ENCODE measurements at regions not wholly inside any gene's neighbourhood (a gene's known extent, or its start where the extent isn't known, plus 50 kb on each side); places are given as distances from the start of the nearest gene placed in this dataset.

DNA sequence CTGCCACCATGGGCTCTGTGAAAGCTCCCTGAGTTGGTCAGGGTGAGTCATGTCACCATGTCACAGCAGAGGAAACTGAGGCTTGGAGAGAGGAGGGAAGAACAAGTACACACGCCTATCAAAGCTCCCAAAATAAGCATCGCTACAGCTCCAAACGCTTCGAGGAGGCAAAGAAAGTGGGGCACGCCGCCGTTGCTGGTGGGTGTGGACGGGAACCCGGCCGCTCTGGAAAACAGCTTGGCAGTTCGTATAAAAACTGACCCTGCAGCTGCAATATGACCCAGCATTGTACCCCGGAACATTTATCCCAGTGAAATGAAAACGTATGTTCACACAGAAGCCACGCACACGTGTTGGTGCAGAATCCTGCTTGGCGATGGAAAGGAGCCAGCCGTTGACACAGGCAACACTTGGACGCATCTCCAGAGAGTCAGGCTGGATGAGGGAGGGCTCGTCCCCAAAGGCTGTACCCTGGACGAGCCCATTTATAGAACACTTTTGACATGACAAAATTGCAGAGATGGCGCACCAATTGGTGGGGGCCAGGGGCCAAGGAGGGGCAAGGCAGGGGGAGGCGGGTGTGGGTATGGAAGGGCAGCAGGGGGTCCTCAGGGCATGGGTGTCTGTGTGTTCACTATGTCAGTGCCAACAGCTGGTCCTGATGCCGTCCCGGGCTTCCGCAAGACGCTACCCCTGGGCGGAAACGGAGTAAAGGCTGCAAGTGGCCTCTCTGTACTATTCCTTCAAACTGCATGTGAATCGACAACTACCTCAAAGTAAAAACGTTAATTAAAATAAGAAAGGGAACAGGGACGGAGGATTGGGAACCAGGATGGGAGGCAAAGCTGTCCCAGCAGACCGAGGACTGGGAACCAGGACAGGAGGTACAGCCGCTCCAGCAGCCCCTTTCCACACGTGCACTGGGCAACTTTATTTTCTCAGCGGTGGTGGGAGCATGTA is 173.0 kb downstream of the OLFM1 start:
- Histone ChIP-seq H3K79me2 (ENCODE audit: control insufficient read depth, insufficient read depth, low read length) (no peaks in the 10 kb centered on the region), H3K4me2 (ENCODE audit: control insufficient read depth, extremely low read depth, insufficient read depth, low read depth, low read length) (no peak overlapping the region), H3K9me1 (ENCODE audit: control insufficient read depth, extremely low read depth, insufficient read depth, low read length) (no peaks in the 10 kb centered on the region), H3K36me3 (ENCODE audit: control insufficient read depth in 2 of 2, extremely low read depth in 1 of 2, insufficient read depth in 2 of 2, low read length in 2 of 2) (no peaks in the 10 kb centered on the region), H3K4me1 (ENCODE audit: control insufficient read depth, extremely low read depth, insufficient read depth, low read length) (no peaks in the 10 kb centered on the region), H3K4me3 (ENCODE audit: control insufficient read depth in 2 of 3, extremely low read depth in 1 of 3, insufficient read depth in 2 of 3, low read depth in 1 of 3, low read length in 3 of 3) (no peak overlapping the region), H4K20me1 (ENCODE audit: control insufficient read depth, extremely low read depth, insufficient read depth, low read length) (no peaks in the 10 kb centered on the region), H3K9me3 (ENCODE audit: control insufficient read depth, low read depth, low read length) (peaks cover 2% of the 10 kb centered on the region), H3K27me3 (ENCODE audit: control insufficient read depth, extremely low read depth, insufficient read depth, low read length) (peaks cover under 1% of the 10 kb centered on the region), H2AFZ (ENCODE audit: control insufficient read depth, low read length) (no peak overlapping the region), H3K27ac (ENCODE audit: control insufficient read depth, insufficient read depth, low read length) (no peak overlapping the region), H3K9ac (ENCODE audit: control insufficient read depth, extremely low read depth, insufficient read depth, low read length) (no peak overlapping the region)
- FAIRE-seq (no peak), DNase-seq (ENCODE audit: low read depth, low spot score) (no peak)
- TF ChIP-seq EZH2 (IDR thresholded peaks at IDR 0.05; ENCODE audit: low read length): no peak
- TF ChIP-seq, protein P1, sequence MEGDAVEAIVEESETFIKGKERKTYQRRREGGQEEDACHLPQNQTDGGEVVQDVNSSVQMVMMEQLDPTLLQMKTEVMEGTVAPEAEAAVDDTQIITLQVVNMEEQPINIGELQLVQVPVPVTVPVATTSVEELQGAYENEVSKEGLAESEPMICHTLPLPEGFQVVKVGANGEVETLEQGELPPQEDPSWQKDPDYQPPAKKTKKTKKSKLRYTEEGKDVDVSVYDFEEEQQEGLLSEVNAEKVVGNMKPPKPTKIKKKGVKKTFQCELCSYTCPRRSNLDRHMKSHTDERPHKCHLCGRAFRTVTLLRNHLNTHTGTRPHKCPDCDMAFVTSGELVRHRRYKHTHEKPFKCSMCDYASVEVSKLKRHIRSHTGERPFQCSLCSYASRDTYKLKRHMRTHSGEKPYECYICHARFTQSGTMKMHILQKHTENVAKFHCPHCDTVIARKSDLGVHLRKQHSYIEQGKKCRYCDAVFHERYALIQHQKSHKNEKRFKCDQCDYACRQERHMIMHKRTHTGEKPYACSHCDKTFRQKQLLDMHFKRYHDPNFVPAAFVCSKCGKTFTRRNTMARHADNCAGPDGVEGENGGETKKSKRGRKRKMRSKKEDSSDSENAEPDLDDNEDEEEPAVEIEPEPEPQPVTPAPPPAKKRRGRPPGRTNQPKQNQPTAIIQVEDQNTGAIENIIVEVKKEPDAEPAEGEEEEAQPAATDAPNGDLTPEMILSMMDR (optimal IDR thresholded peaks at IDR 0.05 in 1 of 3, IDR thresholded peaks at IDR 0.05 in 1 of 3, conservative IDR thresholded peaks at IDR 0.05 in 1 of 3; ENCODE audit: extremely low read depth in 1 of 3, insufficient read depth in 2 of 3, low read length in 3 of 3): no peak
- dilution Hi-C loops (cut with MboI; ENCODE audit: extremely low pct_ligation_motif_present, low sequenced_read_pairs): no loop called here

DNA sequence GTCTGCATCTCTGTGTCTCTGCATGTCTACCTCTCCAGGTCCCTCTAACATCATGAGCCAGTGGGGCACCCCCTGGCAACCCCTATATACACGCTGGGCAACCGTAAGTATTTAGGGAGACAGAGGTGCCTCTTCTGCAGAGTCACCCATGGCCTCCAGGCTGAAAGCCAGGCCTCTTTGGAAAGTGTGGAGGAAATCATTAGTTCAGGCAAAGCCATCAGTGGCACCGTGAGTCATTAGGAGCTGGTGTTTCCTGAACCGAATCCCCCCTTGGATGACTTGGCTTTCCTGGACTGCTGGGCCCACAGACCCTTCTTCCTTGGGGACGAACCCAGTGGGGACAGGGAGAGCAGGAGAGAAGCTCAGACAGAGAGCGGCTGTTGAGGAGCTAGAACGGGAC is 174.8 kb downstream of the OLFM1 start:
- no peaks in the 10 kb centered on the region for H3K79me2 ChIP-seq (ENCODE audit: control insufficient read depth, insufficient read depth, low read length)
- H3K36me3 ChIP-seq (ENCODE audit: control insufficient read depth in 2 of 2, extremely low read depth in 1 of 2, insufficient read depth in 2 of 2, low read length in 2 of 2): no peaks in the 10 kb centered on the region
- DNase-seq (ENCODE audit: low read depth, low spot score) (no peak), FAIRE-seq (no peak)
- no peak overlapping the region for H2AFZ ChIP-seq (ENCODE audit: control insufficient read depth, low read length)
- no peaks in the 10 kb centered on the region for H3K9me1 ChIP-seq (ENCODE audit: control insufficient read depth, extremely low read depth, insufficient read depth, low read length)
- H3K4me3 ChIP-seq (ENCODE audit: control insufficient read depth in 2 of 3, extremely low read depth in 1 of 3, insufficient read depth in 2 of 3, low read depth in 1 of 3, low read length in 3 of 3): no peak overlapping the region
- H3K9ac ChIP-seq (ENCODE audit: control insufficient read depth, extremely low read depth, insufficient read depth, low read length): no peak overlapping the region
- no peak overlapping the region for H3K27ac ChIP-seq (ENCODE audit: control insufficient read depth, insufficient read depth, low read length)
- peaks cover 4% of the 10 kb centered on the region for H3K27me3 ChIP-seq (ENCODE audit: control insufficient read depth, extremely low read depth, insufficient read depth, low read length)
- no peak overlapping the region for H3K4me2 ChIP-seq (ENCODE audit: control insufficient read depth, extremely low read depth, insufficient read depth, low read depth, low read length)
- TF ChIP-seq, protein P1 (optimal IDR thresholded peaks at IDR 0.05 in 1 of 3, IDR thresholded peaks at IDR 0.05 in 1 of 3, conservative IDR thresholded peaks at IDR 0.05 in 1 of 3; ENCODE audit: extremely low read depth in 1 of 3, insufficient read depth in 2 of 3, low read length in 3 of 3): no peak
- no peak for TF ChIP-seq EZH2 (IDR thresholded peaks at IDR 0.05; ENCODE audit: low read length)
- dilution Hi-C loops (cut with MboI; ENCODE audit: extremely low pct_ligation_motif_present, low sequenced_read_pairs): no loop called here
- no peaks in the 10 kb centered on the region for H4K20me1 ChIP-seq (ENCODE audit: control insufficient read depth, extremely low read depth, insufficient read depth, low read length)
- H3K9me3 ChIP-seq (ENCODE audit: control insufficient read depth, low read depth, low read length): peaks cover 2% of the 10 kb centered on the region
- H3K4me1 ChIP-seq (ENCODE audit: control insufficient read depth, extremely low read depth, insufficient read depth, low read length): no peaks in the 10 kb centered on the region

Data from keratinocyte (primary cell).